HG03196 (cell line): ENCODE measurements at regions not wholly inside any gene's neighbourhood (a gene's known extent, or its start where the extent isn't known, plus 50 kb on each side); places are given as distances from the start of the nearest gene placed in this dataset.

Experiments used
- ATAC-seq: cut with Tn5 transposase; IDR thresholded peaks from one replicate; pipeline ENCODE4 v1.9.1; 2021; ENCODE audit not compliant: unreplicated experiment

- ATAC-seq, result no peak
Observed at GRCh38 chr10:3980660-3981059, 195.7 kb upstream of the KLF6 start.

- no peak for ATAC-seq
Observed at GRCh38 chr10:3980144-3980543, 195.1 kb upstream of the KLF6 start.

- no peak for ATAC-seq
Observed at GRCh38 chr10:3978761-3979160, 193.8 kb upstream of the KLF6 start.

GRCh38 chr10:3978174-3978573, 193.2 kb upstream of the KLF6 start:
- no peak for ATAC-seq

- no peak for ATAC-seq
Observed at GRCh38 chr10:3977761-3978160, 192.8 kb upstream of the KLF6 start.

- ATAC-seq, result no peak
Observed at GRCh38 chr10:3976718-3977117, 191.7 kb upstream of the KLF6 start.

- no peak for ATAC-seq
Observed at GRCh38 chr10:3976171-3976570, 191.2 kb upstream of the KLF6 start.

- ATAC-seq, result no peak
Observed at GRCh38 chr10:3975016-3975415, 190.0 kb upstream of the KLF6 start.

GRCh38 chr10:3972460-3973301, 187.7 kb upstream of the KLF6 start:
- no peak for ATAC-seq

GRCh38 chr10:3971713-3972112, 186.7 kb upstream of the KLF6 start:
- no peak for ATAC-seq

GRCh38 chr10:3969876-3970666, 185.1 kb upstream of the KLF6 start:
- ATAC-seq, result no peak

GRCh38 chr10:3968727-3969126, 183.7 kb upstream of the KLF6 start:
- no peak for ATAC-seq

- no peak for ATAC-seq
Observed at GRCh38 chr10:3964516-3964915, 179.5 kb upstream of the KLF6 start.

- ATAC-seq, result no peak
Observed at GRCh38 chr10:3963191-3963673, 178.2 kb upstream of the KLF6 start.

GRCh38 chr10:3961082-3961481, 176.1 kb upstream of the KLF6 start:
- peak; percentile 64 for ATAC-seq

- ATAC-seq, result no peak
Observed at GRCh38 chr10:3960496-3960895, 175.5 kb upstream of the KLF6 start.

GRCh38 chr10:3959370-3960325, 174.6 kb upstream of the KLF6 start:
- no peak for ATAC-seq

GRCh38 chr10:3958472-3958996, 173.5 kb upstream of the KLF6 start:
- ATAC-seq, result no peak

- no peak for ATAC-seq
Observed at GRCh38 chr10:3955955-3956617, 171.1 kb upstream of the KLF6 start.

- ATAC-seq, result no peak
Observed at GRCh38 chr10:3955493-3955892, 170.5 kb upstream of the KLF6 start.
